HAP-1 (cell line): ENCODE measurements at regions not wholly inside any gene's neighbourhood (a gene's known extent, or its start where the extent isn't known, plus 50 kb on each side); places are given as distances from the start of the nearest gene placed in this dataset.
"Not testable (repeated sequence)": the region's sequence is repeated elsewhere in the genome, so short reads cannot be mapped to it uniquely, and the experiment has no call there.

Source experiments
- DNase-seq, 2 experiments: peaks; one replicate each; pipeline ENCODE4 v3.0.0-alpha.2; 2016 to 2020; ENCODE audit warnings: low spot score in 2 of 2
- H3K27me3 ChIP-seq: fragments of 250-450 bp; sonication (Bioruptor Pico); 2 replicates; pipeline ENCODE4 v1.5.1; 2020; ENCODE audit warnings: low read depth, mild to moderate bottlenecking, moderate library complexity
- H3K36me3 ChIP-seq: fragments of 250-450 bp; sonication (Bioruptor Pico); replicated peaks from 2 replicates; pipeline ENCODE4 v1.5.1; 2020; ENCODE audit warnings: mild to moderate bottlenecking
- H3K4me1 ChIP-seq: fragments of 250-450 bp; sonication (Bioruptor Pico); 2 replicates; pipeline ENCODE4 v1.5.1; 2020; ENCODE audit warnings: mild to moderate bottlenecking
- H3K4me3 ChIP-seq: fragments of 250-450 bp; sonication (Bioruptor Pico); 2 replicates; pipeline ENCODE4 v1.5.1; 2020; ENCODE audit warnings: mild to moderate bottlenecking, moderate library complexity
- H3K9me3 ChIP-seq: fragments of 250-450 bp; sonication (Bioruptor Pico); 2 replicates; pipeline ENCODE4 v1.5.1; 2020; ENCODE audit warnings: mild to moderate bottlenecking, moderate library complexity
- in situ Hi-C: fragments of 300-500 bp; cut with MboI; formaldehyde crosslinking; loops from 3 replicates; pipeline ENCODE4 v1.14.3; 2020; ENCODE audit warnings: low sequenced_read_pairs, inconsistent platforms, mixed read lengths

DNA sequence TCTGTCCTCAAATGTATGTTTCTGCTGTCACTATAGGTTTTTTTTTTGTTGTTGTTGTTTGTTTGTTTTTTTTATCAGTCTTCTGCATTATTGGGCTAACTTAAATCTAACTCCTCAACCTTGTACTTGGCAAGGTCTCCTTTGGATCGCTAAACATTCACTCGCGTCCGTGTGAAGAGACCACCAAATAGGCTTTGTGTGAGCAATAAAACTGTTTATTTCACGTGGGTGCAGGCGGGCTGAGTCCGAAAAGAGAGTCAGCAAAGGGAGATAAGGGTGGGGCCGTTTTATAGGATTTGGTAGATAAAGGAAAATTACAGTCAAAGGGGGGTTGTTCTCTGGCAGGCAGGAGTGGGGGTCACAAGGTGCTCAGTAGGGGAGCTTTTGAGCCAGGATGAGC is 845.6 kb upstream of the ANO3 start:
- H3K4me1 ChIP-seq, H3K4me3 ChIP-seq, H3K9me3 ChIP-seq, H3K36me3 ChIP-seq, H3K27me3 ChIP-seq, DNase-seq, in situ Hi-C loops: not testable (repeated sequence)

DNA sequence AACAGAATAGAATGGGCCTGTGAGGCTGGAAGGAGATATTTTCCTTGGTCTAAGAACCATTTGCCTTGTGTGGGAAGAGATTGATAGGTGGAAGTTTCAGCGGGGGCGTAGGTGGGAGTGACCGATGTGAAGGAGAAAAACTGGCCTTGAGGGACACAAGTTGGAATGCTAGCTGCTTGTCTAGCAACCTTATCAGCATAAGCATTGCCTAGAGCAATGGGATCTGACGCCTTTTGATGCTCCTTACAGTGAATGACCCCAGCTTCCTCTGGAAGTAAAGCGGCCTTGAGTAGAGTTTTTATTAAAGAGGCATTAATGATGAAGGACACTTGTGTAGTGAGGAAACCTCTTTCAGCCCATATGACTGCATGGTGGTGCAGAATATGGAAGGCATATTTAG is 843.8 kb upstream of the ANO3 start:
- H3K9me3 ChIP-seq, H3K36me3 ChIP-seq, in situ Hi-C loops, H3K27me3 ChIP-seq, H3K4me1 ChIP-seq, DNase-seq, H3K4me3 ChIP-seq: not testable (repeated sequence)

DNA sequence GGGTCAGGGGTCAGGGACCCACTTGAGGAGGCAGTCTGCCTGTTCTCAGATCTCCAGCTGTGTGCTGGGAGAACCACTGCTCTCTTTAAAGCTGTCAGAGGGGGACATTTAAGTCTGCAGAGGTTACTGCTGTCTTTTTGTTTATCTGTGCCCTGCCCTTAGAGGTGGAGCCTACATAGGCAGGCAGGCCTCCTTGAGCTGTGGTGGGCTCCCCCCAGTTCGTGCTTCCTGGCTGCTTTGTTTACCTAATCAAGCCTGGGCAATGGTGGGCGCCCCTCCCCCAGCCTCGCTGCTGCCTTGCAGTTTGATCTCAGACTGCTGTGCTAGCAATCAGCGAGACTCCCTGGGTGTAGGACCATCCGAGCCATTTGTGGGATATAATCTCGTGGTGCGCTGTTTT is 830.5 kb upstream of the ANO3 start:
- DNase-seq, H3K4me1 ChIP-seq, H3K4me3 ChIP-seq, H3K27me3 ChIP-seq, in situ Hi-C loops, H3K36me3 ChIP-seq, H3K9me3 ChIP-seq: not testable (repeated sequence)

DNA sequence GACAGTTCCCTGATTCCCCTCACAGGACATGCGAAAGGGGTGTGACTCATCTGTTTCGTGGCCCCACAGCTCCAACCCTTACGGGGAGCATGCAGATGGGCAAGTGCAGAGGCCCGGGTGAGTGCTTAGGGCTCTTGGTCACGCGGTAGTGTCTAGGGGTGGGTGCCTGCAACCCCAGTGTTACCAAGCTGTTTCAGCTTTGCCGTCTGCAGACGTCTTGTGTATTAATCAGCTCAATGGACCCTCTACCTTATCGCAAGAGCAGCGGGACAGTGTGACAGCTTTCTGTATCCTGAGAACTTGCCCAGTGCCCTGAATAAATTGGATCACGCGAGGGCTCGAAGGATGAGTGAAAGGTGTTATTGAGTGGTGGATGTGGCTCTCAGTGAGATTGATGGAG is 816.4 kb upstream of the ANO3 start:
- in situ Hi-C loops, result no loop called here
- Histone ChIP-seq H3K27me3 (0 out of 2 replicates have a peak, but pooled peaks cover 3% of the 10 kb centered on the region), H3K4me3 (no peak overlapping the region), H3K4me1 (no peaks in the 10 kb centered on the region), H3K36me3 (no peaks in the 10 kb centered on the region), H3K9me3 (no peaks in the 10 kb centered on the region)
- no peak for DNase-seq

DNA sequence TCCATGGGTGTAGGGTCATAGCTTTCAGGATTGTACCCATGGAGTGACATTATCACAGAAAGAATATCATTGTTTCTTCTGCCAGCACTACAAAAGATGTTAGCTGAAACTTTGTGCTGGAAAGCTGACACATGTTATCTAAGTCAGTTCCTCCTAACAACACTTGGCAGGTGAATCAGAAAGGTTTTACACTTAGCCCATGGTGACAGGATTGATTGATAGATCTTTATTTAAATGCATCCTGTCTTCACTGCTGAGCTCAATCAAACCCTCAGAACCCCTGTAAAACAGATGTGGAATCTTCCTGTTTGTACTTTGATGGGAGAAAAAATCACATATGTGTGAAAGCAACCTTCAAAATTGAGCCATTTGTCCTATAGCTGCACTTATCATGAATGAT is 811.5 kb upstream of the ANO3 start:
- H3K27me3 ChIP-seq, result 0 out of 2 replicates have a peak, but pooled peaks cover 3% of the 10 kb centered on the region
- H3K36me3 ChIP-seq, result no peaks in the 10 kb centered on the region
- no peak overlapping the region for H3K4me3 ChIP-seq
- in situ Hi-C loops, result no loop called here
- no peak for DNase-seq
- H3K9me3 ChIP-seq, result no peaks in the 10 kb centered on the region
- no peaks in the 10 kb centered on the region for H3K4me1 ChIP-seq

DNA sequence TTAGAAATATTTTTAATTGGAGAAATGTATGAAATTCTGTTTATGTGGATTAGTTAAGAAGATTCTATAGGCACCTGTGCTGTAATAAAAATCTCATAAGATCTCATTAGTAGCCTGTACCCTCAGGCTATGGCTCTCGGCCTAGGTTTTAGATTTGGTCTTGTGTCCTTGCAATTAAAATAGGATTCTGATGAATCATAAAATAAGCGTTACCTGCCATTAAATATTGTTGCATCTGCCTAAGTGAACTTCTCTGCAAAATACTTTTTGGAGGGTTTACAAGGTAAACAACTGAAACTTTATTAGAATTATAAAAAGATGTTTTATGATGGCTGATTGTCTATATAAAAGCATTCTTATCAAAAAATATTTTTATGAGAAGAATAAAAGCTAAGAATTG is 804.1 kb upstream of the ANO3 start:
- no peaks in the 10 kb centered on the region for H3K27me3 ChIP-seq
- no peaks in the 10 kb centered on the region for H3K9me3 ChIP-seq
- DNase-seq, result no peak
- H3K4me3 ChIP-seq, result no peak overlapping the region
- H3K4me1 ChIP-seq, result 0 out of 2 replicates have a peak, but pooled peaks cover 2% of the 10 kb centered on the region
- in situ Hi-C loops, result no loop called here
- H3K36me3 ChIP-seq, result no peaks in the 10 kb centered on the region

DNA sequence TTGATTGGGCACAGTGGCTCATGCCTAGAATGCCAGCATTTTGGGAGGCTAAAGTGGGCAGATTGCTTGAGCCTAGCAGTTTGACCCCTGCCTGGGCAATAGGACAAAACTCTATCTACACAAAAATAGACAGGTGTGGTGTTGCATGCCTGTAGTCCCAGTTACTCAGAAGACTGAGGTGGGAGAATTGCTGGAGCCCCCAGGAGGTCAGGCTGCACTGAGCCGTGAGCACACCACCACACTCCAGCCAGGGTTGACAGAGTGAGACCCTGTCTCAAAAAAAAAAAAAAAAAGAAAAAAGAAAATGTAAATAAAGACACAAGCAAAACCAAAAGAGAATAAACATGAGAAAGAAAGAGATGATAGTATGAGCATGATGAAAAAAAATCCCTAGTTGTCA is 802.4 kb upstream of the ANO3 start:
- Histone ChIP-seq H3K4me1 (0 out of 2 replicates have a peak, but pooled peaks cover 2% of the 10 kb centered on the region), H3K9me3 (no peaks in the 10 kb centered on the region), H3K36me3 (no peaks in the 10 kb centered on the region), H3K4me3 (no peak overlapping the region), H3K27me3 (no peaks in the 10 kb centered on the region)
- DNase-seq, result no peak
- in situ Hi-C loops, result no loop called here

DNA sequence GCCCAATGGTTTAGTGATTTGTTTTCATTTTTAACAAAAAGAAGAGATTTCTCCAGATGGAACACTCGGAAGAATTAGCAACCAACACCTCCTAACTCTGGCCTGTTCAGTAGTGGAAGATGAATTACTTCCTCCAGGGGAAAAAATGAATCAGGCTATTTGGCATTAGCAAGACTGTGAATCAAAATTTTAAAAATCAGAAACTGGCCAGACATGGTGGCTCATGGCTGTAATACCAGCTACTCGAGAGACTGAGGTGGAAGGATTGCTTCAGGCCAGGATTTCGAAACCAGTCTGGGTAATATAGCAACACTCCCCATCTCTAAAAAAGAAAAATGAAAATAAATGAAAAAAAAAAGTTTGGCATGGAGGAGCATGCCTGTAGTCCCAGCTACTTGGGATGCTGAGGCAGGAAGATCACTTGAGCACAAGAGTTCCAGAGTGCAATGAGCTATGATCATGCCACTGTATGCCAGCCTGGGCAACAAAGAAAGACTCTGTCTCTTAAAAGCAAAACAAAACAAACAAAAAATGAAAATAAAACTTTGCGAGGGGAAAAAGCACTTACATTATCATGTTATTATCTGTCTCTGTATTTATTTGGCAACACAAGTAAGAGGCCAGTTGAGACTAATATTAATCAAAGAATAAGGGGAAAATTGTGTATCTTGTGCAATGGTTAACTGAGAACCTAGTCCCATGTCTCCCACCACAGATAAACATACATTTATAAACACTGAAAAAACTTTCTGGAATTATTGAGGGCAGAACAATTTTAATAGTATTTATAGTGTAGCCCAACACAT is 796.3 kb upstream of the ANO3 start:
- DNase-seq, result no peak
- in situ Hi-C loops, result no loop called here
- H3K4me3 ChIP-seq, result no peak overlapping the region
- no peaks in the 10 kb centered on the region for H3K4me1 ChIP-seq
- H3K27me3 ChIP-seq, result no peaks in the 10 kb centered on the region
- H3K36me3 ChIP-seq, result no peaks in the 10 kb centered on the region
- H3K9me3 ChIP-seq, result no peaks in the 10 kb centered on the region

DNA sequence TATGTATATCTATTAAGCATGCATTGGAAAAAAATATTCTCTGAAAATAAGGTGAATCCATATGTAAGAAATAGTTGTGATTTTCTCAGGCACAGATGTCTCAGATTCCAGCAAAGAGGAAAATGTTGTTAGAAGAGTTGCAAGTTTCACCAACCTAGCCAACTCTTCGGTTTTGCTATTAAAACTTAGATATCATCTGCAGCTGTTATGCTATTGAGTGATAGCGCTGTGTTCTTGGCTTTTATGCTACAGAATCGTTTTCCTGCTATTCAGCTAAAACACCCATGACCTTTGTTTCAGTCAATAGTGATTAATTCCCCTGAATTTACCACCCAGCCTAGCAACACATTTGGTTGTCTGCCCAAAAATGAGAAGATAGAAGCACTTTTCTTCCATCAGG is 795.6 kb upstream of the ANO3 start:
- H3K9me3 ChIP-seq, result no peaks in the 10 kb centered on the region
- DNase-seq, result no peak
- no peaks in the 10 kb centered on the region for H3K4me1 ChIP-seq
- no peak overlapping the region for H3K4me3 ChIP-seq
- in situ Hi-C loops, result no loop called here
- no peaks in the 10 kb centered on the region for H3K27me3 ChIP-seq
- no peaks in the 10 kb centered on the region for H3K36me3 ChIP-seq

DNA sequence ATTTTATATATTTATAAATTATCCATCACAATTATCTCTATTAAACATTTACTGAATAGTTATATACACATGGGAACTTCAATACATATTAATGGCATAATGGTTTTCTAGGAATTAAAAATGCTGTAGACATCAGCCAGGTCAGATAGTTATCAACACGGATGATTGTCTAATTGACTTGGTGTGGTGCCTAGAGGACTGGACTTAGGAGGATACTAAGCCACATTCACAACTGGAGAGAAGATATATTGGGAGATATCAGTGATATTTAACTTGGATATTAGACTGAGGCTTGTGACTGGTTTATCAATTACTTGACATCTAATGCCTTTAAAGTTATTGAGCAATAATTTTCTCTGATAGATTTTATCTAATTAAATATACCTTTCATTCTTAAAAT is 794.5 kb upstream of the ANO3 start:
- Histone ChIP-seq H3K27me3 (no peaks in the 10 kb centered on the region), H3K36me3 (no peaks in the 10 kb centered on the region), H3K4me3 (no peak overlapping the region), H3K4me1 (no peaks in the 10 kb centered on the region), H3K9me3 (no peaks in the 10 kb centered on the region)
- in situ Hi-C loops, result no loop called here
- no peak for DNase-seq

DNA sequence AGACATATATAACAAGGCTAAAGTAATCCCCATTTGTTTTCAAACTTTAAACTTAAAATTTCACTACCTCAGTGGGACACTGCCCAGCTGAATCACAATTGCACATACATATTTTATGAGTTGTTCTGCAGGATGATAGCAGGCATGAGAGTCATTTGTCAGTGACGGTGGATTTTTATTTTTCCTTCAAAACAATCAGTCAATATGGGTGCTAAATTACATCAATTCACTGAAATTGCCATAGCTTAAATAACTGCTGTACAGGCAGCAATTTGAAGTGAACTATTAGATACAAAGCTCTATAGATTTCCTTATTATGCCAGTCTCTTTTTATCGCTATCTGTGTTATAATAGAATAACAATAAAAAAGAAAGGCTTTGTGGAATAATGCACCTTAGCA is 784.6 kb upstream of the ANO3 start:
- H3K4me3 ChIP-seq, result no peak overlapping the region
- no peak for DNase-seq
- H3K9me3 ChIP-seq, result no peaks in the 10 kb centered on the region
- in situ Hi-C loops, result no loop called here
- no peaks in the 10 kb centered on the region for H3K4me1 ChIP-seq
- H3K27me3 ChIP-seq, result no peaks in the 10 kb centered on the region
- no peaks in the 10 kb centered on the region for H3K36me3 ChIP-seq

DNA sequence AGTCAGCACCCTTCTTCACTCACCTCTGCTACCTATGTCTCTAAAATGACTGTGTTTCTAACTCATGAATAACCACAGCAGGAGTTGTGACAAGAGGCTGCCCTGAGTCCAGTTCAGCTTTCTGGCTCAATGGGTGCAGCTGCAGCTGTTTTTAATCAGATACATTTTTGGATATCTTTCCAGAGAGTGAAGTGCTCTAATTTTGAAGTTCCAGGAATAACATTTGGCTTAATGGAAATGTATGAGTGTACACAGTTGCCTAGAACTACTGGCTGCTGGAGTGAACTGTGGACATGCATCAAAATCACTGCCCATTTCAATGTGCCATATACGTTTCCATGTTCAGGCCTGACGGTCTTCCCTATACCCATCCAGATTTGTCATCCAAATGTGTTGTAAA is 769.5 kb upstream of the ANO3 start:
- Histone ChIP-seq H3K9me3 (no peaks in the 10 kb centered on the region), H3K36me3 (no peaks in the 10 kb centered on the region), H3K4me1 (no peaks in the 10 kb centered on the region), H3K4me3 (no peak overlapping the region), H3K27me3 (no peaks in the 10 kb centered on the region)
- in situ Hi-C loops, result no loop called here
- no peak for DNase-seq

DNA sequence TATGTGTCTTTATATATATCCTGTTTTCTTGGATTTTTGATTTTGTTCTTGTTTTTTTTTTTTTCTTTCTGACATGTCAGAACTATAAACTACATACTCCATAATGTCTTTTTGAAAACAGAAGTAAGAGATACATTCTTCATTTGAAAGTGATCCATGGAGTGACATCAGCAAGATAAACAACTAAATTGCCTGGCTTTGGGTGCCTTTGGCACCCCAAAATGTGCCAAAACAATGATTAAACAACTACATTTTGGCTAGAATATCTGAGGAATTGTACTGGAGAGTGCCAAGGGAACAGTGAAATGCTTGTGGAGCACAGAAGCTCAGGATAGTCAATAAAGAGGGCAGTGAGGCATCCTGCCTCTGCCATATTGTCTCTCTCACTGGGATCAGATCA is 766.1 kb upstream of the ANO3 start:
- H3K4me3 ChIP-seq, result no peak overlapping the region
- H3K4me1 ChIP-seq, result no peaks in the 10 kb centered on the region
- no peaks in the 10 kb centered on the region; the same call in 1 of the 2 replicates for H3K27me3 ChIP-seq
- no peak for DNase-seq
- H3K9me3 ChIP-seq, result no peaks in the 10 kb centered on the region
- no peaks in the 10 kb centered on the region for H3K36me3 ChIP-seq
- in situ Hi-C loops, result no loop called here

DNA sequence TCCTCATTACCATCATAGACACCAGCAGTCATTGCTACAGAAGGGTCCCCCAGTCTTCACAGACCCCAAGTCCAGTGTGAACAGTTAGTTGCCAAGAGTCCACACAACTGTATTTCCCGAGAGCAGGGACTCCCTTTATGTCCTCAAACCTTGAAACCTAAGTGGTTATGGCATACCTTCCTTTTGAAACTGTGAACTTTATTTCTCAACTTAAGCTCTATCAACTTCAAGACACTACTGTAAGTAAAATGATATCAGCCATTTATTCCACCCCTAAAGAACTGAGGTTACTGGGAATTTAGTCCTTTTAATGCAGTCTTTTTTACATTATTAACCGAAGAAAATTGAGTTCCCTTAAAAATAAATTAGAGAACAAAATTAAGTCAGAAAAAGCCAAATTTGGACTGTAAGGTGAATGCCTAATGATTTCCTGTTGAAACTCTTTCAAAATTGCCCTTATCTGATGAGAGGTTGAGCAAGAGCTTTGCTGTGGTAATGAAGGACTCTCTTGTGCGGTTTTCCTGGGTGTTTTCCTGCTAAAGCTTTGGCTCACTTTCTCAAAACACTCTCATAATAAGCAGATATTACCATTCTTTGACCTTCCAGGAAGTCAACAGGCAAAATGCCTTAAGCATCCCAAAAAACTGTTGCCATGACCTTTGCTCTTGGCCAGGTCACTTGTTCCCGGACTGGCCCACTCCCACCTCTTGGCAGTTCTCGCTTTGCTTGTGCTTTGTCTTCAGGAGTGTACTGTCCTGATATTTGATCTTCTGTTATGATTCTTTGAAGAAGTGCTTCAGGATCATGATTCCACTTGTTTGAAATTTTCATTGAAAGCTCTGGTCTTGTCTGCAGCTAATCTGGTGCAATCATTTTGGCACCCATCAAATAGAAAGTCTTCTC is 765.4 kb upstream of the ANO3 start:
- Histone ChIP-seq H3K27me3 (no peaks in the 10 kb centered on the region; the same call in 1 of the 2 replicates), H3K4me1 (no peaks in the 10 kb centered on the region), H3K9me3 (no peaks in the 10 kb centered on the region), H3K36me3 (no peaks in the 10 kb centered on the region), H3K4me3 (no peak overlapping the region)
- no peak for DNase-seq
- in situ Hi-C loops, result no loop called here
